ENCODE measurements at regions not wholly inside any gene's neighbourhood (a gene's known extent, or its start where the extent isn't known, plus 50 kb on each side); places are given as distances from the start of the nearest gene placed in this dataset.

DNA sequence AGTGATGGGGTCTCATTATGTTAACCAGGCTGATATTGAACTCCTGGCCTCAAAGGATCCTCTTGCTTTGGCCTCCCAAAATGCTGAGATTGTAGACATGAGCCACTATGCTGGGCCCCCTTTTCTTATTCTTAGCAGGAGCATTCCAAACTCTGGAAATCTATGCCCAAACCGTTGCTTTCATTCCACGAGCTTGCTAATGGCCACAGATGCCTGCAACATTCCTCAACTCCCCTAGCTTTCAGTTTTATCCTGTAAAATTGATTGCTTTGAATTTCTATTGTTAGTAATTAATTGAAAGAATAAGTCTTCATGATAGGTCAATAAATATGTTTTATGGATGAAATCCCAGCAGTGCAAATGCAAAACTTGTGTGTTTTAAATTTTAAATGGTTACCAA is 564.8 kb upstream of the WWC1 start:
- no peaks in the 10 kb centered on the region for H3K36me3 ChIP-seq (replicated peaks in 1 of 2)
- TF ChIP-seq CTCF (IDR thresholded peaks at IDR 0.05) (no peak), POLR2A (IDR thresholded peaks at IDR 0.05) (no peak)
- no peaks in the 10 kb centered on the region for H3K27me3 ChIP-seq
- H3K27ac ChIP-seq = no peak overlapping the region
- H3K9me3 ChIP-seq (replicated peaks in 1 of 3) = no peaks in the 10 kb centered on the region
- intact Hi-C loops (cut with DNase I) = loop anchor here (10.0 kb wide), 2 partner anchors 298 to 498 kb away; no protein-coding TSS in a partner anchor
- H3K4me3 ChIP-seq = no peak overlapping the region
- no peak for DNase-seq
- WGBS, 4 donors = 64 to 75% (median 66%) methylated on average over 2 of the region's 2 CpGs
- no peaks in the 10 kb centered on the region for H3K4me1 ChIP-seq (replicated peaks in 1 of 2)

DNA sequence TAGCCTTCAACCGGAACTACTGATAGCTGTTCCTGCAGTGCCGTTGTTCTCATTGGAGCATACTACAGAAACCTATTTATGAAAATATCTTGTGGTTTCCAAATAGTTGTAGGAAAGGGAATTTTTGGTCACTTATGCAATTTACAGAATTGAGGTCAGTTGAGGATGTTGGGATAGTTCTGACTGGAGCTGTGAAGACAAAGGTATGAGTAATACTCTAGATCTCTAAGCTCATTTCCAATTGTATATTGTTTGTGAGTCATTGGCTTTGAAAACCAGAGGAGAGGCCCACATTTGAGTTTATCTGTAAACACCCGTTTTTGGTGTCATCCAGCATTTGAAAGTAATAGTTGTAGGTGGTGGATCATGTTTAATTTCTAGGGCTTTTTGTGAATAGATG is 561.3 kb upstream of the WWC1 start:
- Histone ChIP-seq H3K4me3 (no peak overlapping the region), H3K9me3 (replicated peaks in 1 of 3) (no peaks in the 10 kb centered on the region), H3K27ac (no peak overlapping the region), H3K4me1 (replicated peaks in 1 of 2) (no peaks in the 10 kb centered on the region), H3K27me3 (no peaks in the 10 kb centered on the region), H3K36me3 (replicated peaks in 1 of 2) (no peaks in the 10 kb centered on the region)
- TF ChIP-seq POLR2A (IDR thresholded peaks at IDR 0.05) (no peak), CTCF (IDR thresholded peaks at IDR 0.05) (no peak)
- 71 to 81% (median 72%) methylated on average over 3 of the region's 3 CpGs for WGBS, 4 donors
- no peak for DNase-seq
- intact Hi-C loops (cut with DNase I) = no loop called here

GRCh38 chr5:167730656-167731055 is 560.8 kb upstream of the WWC1 start:
- TF ChIP-seq POLR2A (IDR thresholded peaks at IDR 0.05) (no peak), CTCF (IDR thresholded peaks at IDR 0.05) (no peak)
- H3K27me3 ChIP-seq = no peaks in the 10 kb centered on the region
- 73 to 76% (median 76%) methylated on average over 2 of the region's 2 CpGs for WGBS, 4 donors
- H3K36me3 ChIP-seq (replicated peaks in 1 of 2) = no peaks in the 10 kb centered on the region
- no peak overlapping the region for H3K4me3 ChIP-seq
- intact Hi-C loops (cut with DNase I) = no loop called here
- DNase-seq = no peak
- H3K9me3 ChIP-seq (replicated peaks in 1 of 3) = no peaks in the 10 kb centered on the region
- H3K4me1 ChIP-seq (replicated peaks in 1 of 2) = no peaks in the 10 kb centered on the region
- H3K27ac ChIP-seq = no peak overlapping the region

DNA sequence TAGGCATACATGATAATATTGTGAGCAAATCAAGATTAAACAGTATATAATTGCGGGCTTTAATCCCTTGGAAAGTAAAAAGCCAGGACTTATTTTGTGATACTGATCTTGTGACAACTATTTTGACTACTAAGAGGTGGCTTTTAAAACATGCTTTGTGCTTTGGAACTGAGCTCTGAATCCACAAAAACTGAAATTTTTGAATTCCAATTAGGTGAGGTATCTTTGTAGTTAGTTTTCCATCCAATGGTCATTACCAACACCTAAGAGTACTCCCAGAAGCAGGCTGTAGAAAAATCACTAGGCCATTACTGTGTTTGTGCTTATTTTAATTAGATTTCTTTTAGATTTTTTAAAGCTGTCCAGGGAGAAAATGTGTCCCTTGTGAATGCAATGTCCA is 559.5 kb upstream of the WWC1 start:
- no peaks in the 10 kb centered on the region for H3K4me1 ChIP-seq (replicated peaks in 1 of 2)
- 86 to 98% (median 97%) methylated on average over 1 of the region's 1 CpG for WGBS, 4 donors
- H3K27ac ChIP-seq = no peak overlapping the region
- H3K36me3 ChIP-seq (replicated peaks in 1 of 2) = no peaks in the 10 kb centered on the region
- no peak for DNase-seq
- H3K27me3 ChIP-seq = no peaks in the 10 kb centered on the region
- TF ChIP-seq CTCF (IDR thresholded peaks at IDR 0.05) = no peak
- no peak for TF ChIP-seq POLR2A (IDR thresholded peaks at IDR 0.05)
- no peaks in the 10 kb centered on the region for H3K9me3 ChIP-seq (replicated peaks in 1 of 3)
- no peak overlapping the region for H3K4me3 ChIP-seq
- intact Hi-C loops (cut with DNase I) = no loop called here
